ENCODE measurements at regions not wholly inside any gene's neighbourhood (a gene's known extent, or its start where the extent isn't known, plus 50 kb on each side); places are given as distances from the start of the nearest gene placed in this dataset.

DNA sequence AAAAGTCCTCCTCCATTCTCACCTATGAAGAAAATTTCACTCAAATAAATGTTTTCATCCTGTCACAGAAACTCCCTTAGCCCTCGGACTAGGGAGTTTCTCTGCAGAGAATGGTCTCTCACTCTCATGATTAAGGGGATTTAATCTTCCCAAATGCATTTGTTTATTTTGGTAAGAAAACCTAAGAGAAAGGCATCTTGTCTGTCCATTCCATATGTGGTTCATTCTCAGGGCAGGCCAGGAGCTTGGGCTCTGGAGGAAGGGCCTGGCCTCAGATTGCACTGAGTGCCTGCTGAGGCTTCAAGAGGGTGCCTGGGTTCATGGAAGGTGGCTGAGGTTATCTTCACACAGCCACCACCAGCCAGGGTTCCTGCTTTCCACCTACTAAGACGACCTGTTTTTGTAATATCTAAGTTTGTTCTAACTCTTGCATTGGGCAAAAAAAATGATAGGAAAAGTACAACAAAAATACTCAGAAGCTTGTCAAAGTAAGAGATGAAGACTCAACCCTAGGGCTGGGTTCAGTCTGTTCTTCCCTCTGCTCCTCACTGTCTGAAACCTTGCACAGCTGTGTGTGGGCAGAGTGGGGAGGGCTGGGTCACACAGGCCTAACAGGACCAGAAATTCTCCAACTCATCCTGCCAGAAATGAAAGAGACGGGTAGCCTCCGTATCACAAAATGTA lies 186.7 kb downstream of the CXCL12 start:
- TF ChIP-seq CTCF (IDR thresholded peaks at IDR 0.05; ENCODE audit: low read depth, low read length, missing input control) (no peak), GABPA (IDR thresholded peaks at IDR 0.05 in 1 of 2, conservative IDR thresholded peaks at IDR 0.05 in 1 of 2) (no peak)

Data from liver (tissue), 3 donors.